IMR-90 (cell line): ENCODE measurements at regions not wholly inside any gene's neighbourhood (a gene's known extent, or its start where the extent isn't known, plus 50 kb on each side); places are given as distances from the start of the nearest gene placed in this dataset.

Experiments
- FOS ChIP-seq: fragments of 150-350 bp; IDR thresholded peaks from 2 replicates; pipeline ENCODE4 v1.6.1; 2016; ENCODE audit warnings: low read depth, low read length
- MXI1 ChIP-seq: IDR thresholded peaks from 2 replicates; pipeline ENCODE4 v1.6.1; 2012; ENCODE audit warnings: low read depth, mild to moderate bottlenecking, low read length, moderate library complexity, borderline replicate concordance
- POLR2A ChIP-seq: IDR thresholded peaks from 2 replicates; pipeline ENCODE4 v1.6.1; 2012; ENCODE audit warnings: mild to moderate bottlenecking, low read depth, low read length
- TF ChIP-seq, protein P1 (sequence below): conservative IDR thresholded peaks from 2 replicates; pipeline ENCODE4 v1.5.1; 2012; ENCODE audit warnings: mild to moderate bottlenecking, low read depth, low read length, improper control_type of control experiment
- TF ChIP-seq, protein P2 (sequence below): fragments of 150-350 bp; IDR thresholded peaks from 2 replicates; pipeline ENCODE4 v1.6.1; 2017; ENCODE audit warnings: mild to moderate bottlenecking, antibody characterized with exemption, low read length, low read depth

DNA sequence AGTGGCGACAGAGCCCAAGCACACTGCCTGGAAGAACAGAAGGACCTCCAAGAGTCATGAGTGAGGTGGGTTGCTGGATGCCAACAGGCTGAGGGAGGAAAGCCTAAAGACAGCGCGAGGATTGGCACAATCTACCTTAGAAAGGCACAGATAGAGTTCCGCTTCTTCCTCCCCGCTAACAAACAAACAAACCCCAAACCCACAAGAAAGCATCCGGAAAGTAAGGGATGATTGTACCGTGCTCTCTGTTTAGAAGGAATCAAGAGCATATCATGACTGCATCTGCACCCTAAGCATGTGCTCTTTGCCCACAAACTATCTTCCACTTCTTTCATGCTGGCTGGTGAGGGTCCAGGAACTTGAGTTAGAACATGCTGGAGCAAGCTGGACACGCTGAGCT lies 233.0 kb upstream of the KLF12 start:
- TF ChIP-seq POLR2A (no peak), MXI1 (no peak), FOS (no peak)
- TF ChIP-seq, protein P1, sequence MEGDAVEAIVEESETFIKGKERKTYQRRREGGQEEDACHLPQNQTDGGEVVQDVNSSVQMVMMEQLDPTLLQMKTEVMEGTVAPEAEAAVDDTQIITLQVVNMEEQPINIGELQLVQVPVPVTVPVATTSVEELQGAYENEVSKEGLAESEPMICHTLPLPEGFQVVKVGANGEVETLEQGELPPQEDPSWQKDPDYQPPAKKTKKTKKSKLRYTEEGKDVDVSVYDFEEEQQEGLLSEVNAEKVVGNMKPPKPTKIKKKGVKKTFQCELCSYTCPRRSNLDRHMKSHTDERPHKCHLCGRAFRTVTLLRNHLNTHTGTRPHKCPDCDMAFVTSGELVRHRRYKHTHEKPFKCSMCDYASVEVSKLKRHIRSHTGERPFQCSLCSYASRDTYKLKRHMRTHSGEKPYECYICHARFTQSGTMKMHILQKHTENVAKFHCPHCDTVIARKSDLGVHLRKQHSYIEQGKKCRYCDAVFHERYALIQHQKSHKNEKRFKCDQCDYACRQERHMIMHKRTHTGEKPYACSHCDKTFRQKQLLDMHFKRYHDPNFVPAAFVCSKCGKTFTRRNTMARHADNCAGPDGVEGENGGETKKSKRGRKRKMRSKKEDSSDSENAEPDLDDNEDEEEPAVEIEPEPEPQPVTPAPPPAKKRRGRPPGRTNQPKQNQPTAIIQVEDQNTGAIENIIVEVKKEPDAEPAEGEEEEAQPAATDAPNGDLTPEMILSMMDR = no peak
- TF ChIP-seq, protein P2, sequence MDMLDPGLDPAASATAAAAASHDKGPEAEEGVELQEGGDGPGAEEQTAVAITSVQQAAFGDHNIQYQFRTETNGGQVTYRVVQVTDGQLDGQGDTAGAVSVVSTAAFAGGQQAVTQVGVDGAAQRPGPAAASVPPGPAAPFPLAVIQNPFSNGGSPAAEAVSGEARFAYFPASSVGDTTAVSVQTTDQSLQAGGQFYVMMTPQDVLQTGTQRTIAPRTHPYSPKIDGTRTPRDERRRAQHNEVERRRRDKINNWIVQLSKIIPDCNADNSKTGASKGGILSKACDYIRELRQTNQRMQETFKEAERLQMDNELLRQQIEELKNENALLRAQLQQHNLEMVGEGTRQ = no peak
